HG02981 (cell line): ENCODE measurements at regions not wholly inside any gene's neighbourhood (a gene's known extent, or its start where the extent isn't known, plus 50 kb on each side); places are given as distances from the start of the nearest gene placed in this dataset.

Experiments used
- ATAC-seq: cut with Tn5 transposase; IDR thresholded peaks from one replicate; pipeline ENCODE4 v1.9.1; 2021; ENCODE audit warnings: mild to moderate bottlenecking, moderate library complexity; ENCODE audit not compliant: unreplicated experiment

- no peak for ATAC-seq
These were observed 152.6 kb upstream of the SGK1 start for GRCh38 chr6:134470457-134470975.

- no peak for ATAC-seq
These were observed 152.0 kb upstream of the SGK1 start for GRCh38 chr6:134469702-134470456.

- no peak for ATAC-seq
These were observed 150.7 kb upstream of the SGK1 start for GRCh38 chr6:134468633-134469032.

- ATAC-seq: no peak
These were observed 149.7 kb upstream of the SGK1 start for GRCh38 chr6:134467620-134468019.

- ATAC-seq: no peak
These were observed 149.0 kb upstream of the SGK1 start for GRCh38 chr6:134466771-134467525.

GRCh38 chr6:134464690-134465411 is 146.9 kb upstream of the SGK1 start:
- no peak for ATAC-seq

GRCh38 chr6:134458857-134459657 is 141.1 kb upstream of the SGK1 start:
- no peak for ATAC-seq

- ATAC-seq: no peak
These were observed 140.0 kb upstream of the SGK1 start for GRCh38 chr6:134457941-134458340.

- ATAC-seq: no peak
These were observed 138.3 kb upstream of the SGK1 start for GRCh38 chr6:134456226-134456625.

- ATAC-seq: no peak
These were observed 137.4 kb upstream of the SGK1 start for GRCh38 chr6:134455319-134455718.

GRCh38 chr6:134454794-134455193 is 136.9 kb upstream of the SGK1 start:
- ATAC-seq: no peak

GRCh38 chr6:134453792-134454510 is 136.0 kb upstream of the SGK1 start:
- no peak for ATAC-seq

- ATAC-seq: no peak
These were observed 135.0 kb upstream of the SGK1 start for GRCh38 chr6:134452906-134453305.

GRCh38 chr6:134451529-134451928 is 133.6 kb upstream of the SGK1 start:
- no peak for ATAC-seq

GRCh38 chr6:134449781-134450180 is 131.9 kb upstream of the SGK1 start:
- ATAC-seq: no peak

- ATAC-seq: no peak
These were observed 131.1 kb upstream of the SGK1 start for GRCh38 chr6:134449004-134449403.

GRCh38 chr6:134447883-134448387 is 130.0 kb upstream of the SGK1 start:
- ATAC-seq: no peak

- no peak for ATAC-seq
These were observed 129.5 kb upstream of the SGK1 start for GRCh38 chr6:134447423-134447822.

- no peak for ATAC-seq
These were observed 129.0 kb upstream of the SGK1 start for GRCh38 chr6:134446896-134447295.
